HEK293T (cell line): ENCODE measurements at regions not wholly inside any gene's neighbourhood (a gene's known extent, or its start where the extent isn't known, plus 50 kb on each side); places are given as distances from the start of the nearest gene placed in this dataset.

Source experiments
- FOXA1 ChIP-seq: fragments of 450-650 bp; IDR thresholded peaks from 2 replicates; pipeline ENCODE4 v1.6.1; 2016; ENCODE audit warnings: mild to moderate bottlenecking
- ZNF384 ChIP-seq: fragments of 450-650 bp; IDR thresholded peaks from 2 replicates; pipeline ENCODE4 v1.6.1; 2016

GRCh38 chr7:127512663-127513062 lies 72.7 kb downstream of the GCC1 start:
- TF ChIP-seq ZNF384 (no peak), FOXA1 (no peak)
